OCI-LY1 (cell line): ENCODE measurements at regions not wholly inside any gene's neighbourhood (a gene's known extent, or its start where the extent isn't known, plus 50 kb on each side); places are given as distances from the start of the nearest gene placed in this dataset.

ENCODE experiments used
- CTCF ChIP-seq: fragments of 200-600 bp; sonication (generic), shearing (Covaris generic); IDR thresholded peaks from 2 replicates; pipeline ENCODE4 v1.5.1; 2017; ENCODE audit warnings: mild to moderate bottlenecking, antibody characterized with exemption, low read length, moderate library complexity, mixed read lengths
- EZH2 ChIP-seq: fragments of 200-600 bp; sonication (generic), shearing (Covaris generic); IDR thresholded peaks from 2 replicates; pipeline ENCODE4 v1.8.0; 2017; ENCODE audit warnings: borderline replicate concordance, mixed run types, mild to moderate bottlenecking, antibody characterized with exemption, low read length, moderate library complexity, mixed read lengths

- TF ChIP-seq CTCF (no peak), EZH2 (no peak)
Measured at GRCh38 chr1:29859126-29859525, 622.8 kb downstream of the PTPRU start.
